ENCODE measurements at regions not wholly inside any gene's neighbourhood (a gene's known extent, or its start where the extent isn't known, plus 50 kb on each side); places are given as distances from the start of the nearest gene placed in this dataset.

- H3K4me1 ChIP-seq (ENCODE audit: control insufficient read depth in 1 of 2, insufficient read depth in 2 of 2, low read length in 2 of 2), result no peaks in the 10 kb centered on the region
- CTCF ChIA-PET, result no interaction called here
- H3K9me3 ChIP-seq (ENCODE audit: control insufficient read depth in 1 of 2, insufficient read depth in 1 of 2, low read depth in 1 of 2, low read length in 2 of 2), result no peaks in the 10 kb centered on the region
- no peaks in the 10 kb centered on the region for H3K9me2 ChIP-seq (ENCODE audit: insufficient read depth)
- RAD21 ChIA-PET (ENCODE audit: low non-redundant PET in 1 of 2, low total read pairs in 2 of 2, uncharacterized antibody in 2 of 2, unreplicated experiment in 2 of 2), result no interaction called here
- H3K36me3 ChIP-seq (ENCODE audit: control insufficient read depth in 1 of 2, insufficient read depth in 2 of 2, low read length in 2 of 2), result no peaks in the 10 kb centered on the region
- no peak for TF ChIP-seq CTCF (IDR thresholded peaks at IDR 0.05 in 2 of 3, conservative IDR thresholded peaks at IDR 0.05 in 1 of 3; ENCODE audit: borderline replicate concordance in 1 of 3, insufficient read depth in 1 of 3, low read depth in 2 of 3, low read length in 2 of 3)
- TF ChIP-seq TCF7L2 (IDR thresholded peaks at IDR 0.05; ENCODE audit: borderline replicate concordance, extremely low read depth, insufficient read depth, insufficient read length), result no peak
- no peak for TF ChIP-seq ZBTB33 (IDR thresholded peaks at IDR 0.05; ENCODE audit: extremely low read depth, insufficient replicate concordance, low read length)
- TF ChIP-seq SIN3A (IDR thresholded peaks at IDR 0.05; ENCODE audit: low read depth), result no peak
- H2AFZ ChIP-seq (ENCODE audit: low read depth, low read length, poor library complexity, severe bottlenecking), result no peak overlapping the region
- H3K4me2 ChIP-seq (ENCODE audit: low read length), result no peak overlapping the region
- intact Hi-C loops (cut with micrococcal nuclease), result no loop called here
- H3K79me2 ChIP-seq (ENCODE audit: insufficient read depth, low read length), result no peaks in the 10 kb centered on the region
- no peaks in the 10 kb centered on the region for H4K20me1 ChIP-seq (ENCODE audit: insufficient read depth)
- no peak overlapping the region for H3K27ac ChIP-seq (ENCODE audit: low read depth, low read length)
- POLR2A ChIA-PET, result no interaction called here
- ATAC-seq, result no peak
- no peaks in the 10 kb centered on the region for H3K27me3 ChIP-seq (ENCODE audit: insufficient read depth, low read length)
- H3K9ac ChIP-seq (ENCODE audit: low read length), result no peak overlapping the region
- BruUV-seq (replicated peaks), result no TSS peak
- no peak overlapping the region for H3K4me3 ChIP-seq (replicated peaks in 1 of 2; ENCODE audit: low read depth in 1 of 2, low read length in 2 of 2)
- DNase-seq (ENCODE audit: low read depth, low spot score), result no peak
Measured at GRCh38 chr9:1845425-1845824, 169.7 kb upstream of the SMARCA2 start.

- ChIA-PET POLR2A (no interaction called here), RAD21 (ENCODE audit: low non-redundant PET in 1 of 2, low total read pairs in 2 of 2, uncharacterized antibody in 2 of 2, unreplicated experiment in 2 of 2) (no interaction called here), CTCF (no interaction called here)
- no peak for DNase-seq (ENCODE audit: low read depth, low spot score)
- intact Hi-C loops (cut with micrococcal nuclease), result no loop called here
- Histone ChIP-seq H3K9me3 (ENCODE audit: control insufficient read depth in 1 of 2, insufficient read depth in 1 of 2, low read depth in 1 of 2, low read length in 2 of 2) (no peaks in the 10 kb centered on the region), H3K36me3 (ENCODE audit: control insufficient read depth in 1 of 2, insufficient read depth in 2 of 2, low read length in 2 of 2) (no peaks in the 10 kb centered on the region), H3K4me1 (ENCODE audit: control insufficient read depth in 1 of 2, insufficient read depth in 2 of 2, low read length in 2 of 2) (no peaks in the 10 kb centered on the region), H2AFZ (ENCODE audit: low read depth, low read length, poor library complexity, severe bottlenecking) (no peak overlapping the region), H4K20me1 (ENCODE audit: insufficient read depth) (no peaks in the 10 kb centered on the region), H3K4me2 (ENCODE audit: low read length) (no peak overlapping the region), H3K27ac (ENCODE audit: low read depth, low read length) (no peak overlapping the region), H3K9me2 (ENCODE audit: insufficient read depth) (no peaks in the 10 kb centered on the region), H3K79me2 (ENCODE audit: insufficient read depth, low read length) (no peaks in the 10 kb centered on the region), H3K4me3 (replicated peaks in 1 of 2; ENCODE audit: low read depth in 1 of 2, low read length in 2 of 2) (no peak overlapping the region), H3K27me3 (ENCODE audit: insufficient read depth, low read length) (no peaks in the 10 kb centered on the region), H3K9ac (ENCODE audit: low read length) (no peak overlapping the region)
- no TSS peak for BruUV-seq (replicated peaks)
- no peak for ATAC-seq
- no peak for TF ChIP-seq ZBTB33 (IDR thresholded peaks at IDR 0.05; ENCODE audit: extremely low read depth, insufficient replicate concordance, low read length)
- TF ChIP-seq CBX3 (IDR thresholded peaks at IDR 0.05; ENCODE audit: low read depth), result no peak
- TF ChIP-seq ZNF274 (IDR thresholded peaks at IDR 0.05; ENCODE audit: low read depth, low read length), result no peak
- no peak for TF ChIP-seq POLR2AphosphoS5 (IDR thresholded peaks at IDR 0.05; ENCODE audit: low read depth, low read length)
- no peak for TF ChIP-seq SRF (IDR thresholded peaks at IDR 0.05; ENCODE audit: low read depth)
- TF ChIP-seq REST (IDR thresholded peaks at IDR 0.05; ENCODE audit: low read depth), result no peak
Measured at GRCh38 chr9:1855726-1856125, 159.4 kb upstream of the SMARCA2 start.

Measured in HCT116 (cell line).